Endothelial cell of umbilical vein (primary cell): ENCODE measurements at regions not wholly inside any gene's neighbourhood (a gene's known extent, or its start where the extent isn't known, plus 50 kb on each side); places are given as distances from the start of the nearest gene placed in this dataset.

Experiments
- BruUV-seq: library from RNA; stranded (reverse); fragments of 400-500 nt; replicated peaks from 2 replicates; lab custom pipeline; 2021; lab: Mats Ljungman, UMichigan
- CTCF ChIA-PET: fragments of 300-600, 350-600 bp; sonication (Branson Sonifier 250); formaldehyde crosslinking; loops from one replicate; lab custom pipeline; 2021; ENCODE audit warnings: antibody characterized with exemption, inconsistent platforms; lab: Charles Lee
- POLR2A ChIA-PET: fragments of 300-600, 350-600 bp; sonication (Branson Sonifier 250); formaldehyde crosslinking; loops from one replicate; lab custom pipeline; 2021; ENCODE audit warnings: antibody characterized with exemption, inconsistent platforms; lab: Charles Lee
- DNase-seq: peaks from one replicate; pipeline ENCODE4 v3.0.0-alpha.2; 2011; ENCODE audit warnings: low read depth, low spot score
- FAIRE-seq: peaks from 2 replicates; lab custom pipeline; 2011; peaks lifted over from hg19 to GRCh38; lab: Jason Lieb, UNC
- H2AFZ ChIP-seq: 2 replicates; pipeline ENCODE4 v1.6.0; 2012; ENCODE audit warnings: low read depth, low read length, control low read depth, inconsistent platforms
- H3K27ac ChIP-seq: 2 replicates; pipeline ENCODE4 v1.5.1; 2011; ENCODE audit warnings: low read depth, mild to moderate bottlenecking, control low read depth, low read length, moderate library complexity; ENCODE audit not compliant: insufficient read depth
- H3K27me3 ChIP-seq, 2 experiments: 2 replicates each; pipeline versions ENCODE4 v1.6.0 to v1.6.1; 2011; ENCODE audit warnings: low read length in 2 of 2, mixed read lengths in 1 of 2; ENCODE audit not compliant: control insufficient read depth in 2 of 2, insufficient read depth in 2 of 2
- H3K36me3 ChIP-seq, 2 experiments: 2 replicates in 1 of 2; 3 replicates in 1 of 2; pipeline ENCODE4 v1.5.1; 2011; ENCODE audit warnings: low read length in 2 of 2, mild to moderate bottlenecking in 1 of 2, moderate library complexity in 1 of 2; ENCODE audit not compliant: control insufficient read depth in 2 of 2, insufficient read depth in 2 of 2; ENCODE audit errors: extremely low read depth in 1 of 2
- H3K4me1 ChIP-seq: 3 replicates; pipeline ENCODE4 v1.5.1; 2011; ENCODE audit warnings: mild to moderate bottlenecking, low read length; ENCODE audit not compliant: control insufficient read depth, insufficient read depth; ENCODE audit errors: extremely low read depth
- H3K4me2 ChIP-seq: 2 replicates; pipeline ENCODE4 v1.6.1; 2011; ENCODE audit warnings: low read length, control low read depth, mixed read lengths; ENCODE audit not compliant: insufficient read depth
- H3K4me3 ChIP-seq, 3 experiments: fragments of 200-600 bp in 1 of 3; sonication (generic), shearing (Covaris generic) in 1 of 3; replicated peaks in 1 of 3; 2 replicates each; pipeline ENCODE4 v1.5.1; 2011 to 2016; ENCODE audit warnings: control low read depth in 3 of 3, low read length in 3 of 3, mild to moderate bottlenecking in 2 of 3, inconsistent platforms in 1 of 3, low read depth in 1 of 3, moderate library complexity in 1 of 3; ENCODE audit not compliant: insufficient read depth in 1 of 3
- H3K79me2 ChIP-seq: 2 replicates; pipeline ENCODE4 v1.6.0; 2012; ENCODE audit warnings: low read length, inconsistent platforms; ENCODE audit not compliant: control insufficient read depth, insufficient read depth
- H3K9ac ChIP-seq: replicated peaks from 2 replicates; pipeline ENCODE3; 2011; ENCODE audit warnings: low read length, control low read depth; ENCODE audit not compliant: insufficient read depth; ENCODE audit errors: extremely low read depth
- H3K9me1 ChIP-seq: replicated peaks from 3 replicates; pipeline ENCODE4 v1.6.0; 2011; ENCODE audit warnings: mild to moderate bottlenecking, low read length; ENCODE audit not compliant: control insufficient read depth, insufficient read depth; ENCODE audit errors: extremely low read depth
- H3K9me3 ChIP-seq: replicated peaks from 2 replicates; pipeline ENCODE4 v1.5.1; 2012; ENCODE audit warnings: low read length, inconsistent platforms; ENCODE audit not compliant: control insufficient read depth, insufficient read depth
- H4K20me1 ChIP-seq: replicated peaks from 2 replicates; pipeline ENCODE3; 2011; ENCODE audit warnings: mild to moderate bottlenecking, low read length; ENCODE audit not compliant: control insufficient read depth, insufficient read depth; ENCODE audit errors: extremely low read depth
- EZH2 ChIP-seq: IDR thresholded peaks from 2 replicates; pipeline ENCODE4 v1.6.1; 2012; ENCODE audit warnings: borderline replicate concordance, low read depth, mild to moderate bottlenecking, moderate library complexity, low read length, inconsistent platforms; ENCODE audit not compliant: severe bottlenecking
- FOS ChIP-seq: IDR thresholded peaks from 2 replicates; pipeline ENCODE4 v1.6.1; 2011; ENCODE audit warnings: mild to moderate bottlenecking, low read length, moderate library complexity, borderline replicate concordance; ENCODE audit not compliant: insufficient read depth
- GATA2 ChIP-seq: IDR thresholded peaks from 2 replicates; pipeline ENCODE4 v1.7.0; 2011; ENCODE audit warnings: low read depth, mild to moderate bottlenecking, moderate library complexity, mixed read lengths, low read length; ENCODE audit not compliant: insufficient read length, insufficient read depth
- JUN ChIP-seq: IDR thresholded peaks from 2 replicates; pipeline ENCODE4 v1.6.1; 2011; ENCODE audit warnings: borderline replicate concordance, low read depth; ENCODE audit not compliant: insufficient read length, insufficient read depth
- MYC ChIP-seq: IDR thresholded peaks from one replicate; pipeline ENCODE4 v1.6.1; 2011; ENCODE audit warnings: mild to moderate bottlenecking, low read depth, low read length
- POLR2A ChIP-seq: IDR thresholded peaks from 2 replicates; pipeline ENCODE4 v1.6.1; 2012; ENCODE audit warnings: low read depth, mild to moderate bottlenecking, control low read depth, low read length
- POLR2AphosphoS5 ChIP-seq: IDR thresholded peaks from 2 replicates; pipeline ENCODE4 v1.6.1; 2012; ENCODE audit warnings: low read depth, mild to moderate bottlenecking, control low read depth, low read length, moderate library complexity; ENCODE audit not compliant: insufficient read depth
- dilution Hi-C: fragments of 300-500 bp; cut with MboI; formaldehyde crosslinking; loops from one replicate; pipeline ENCODE4 v1.15.0; 2019; ENCODE audit warnings: low sequenced_read_pairs; ENCODE audit not compliant: extremely low pct_ligation_motif_present
- intact Hi-C: fragments of 100-400 bp; cut with micrococcal nuclease; formaldehyde crosslinking; loops from one replicate; pipeline ENCODE4 v1.10.0; 2022
- TF ChIP-seq, protein P1 (sequence below), 2 donors: IDR thresholded peaks; 1 replicate in 1 of 2; 2 replicates in 1 of 2; pipeline ENCODE4 v1.5.1; 2011; ENCODE audit warnings: low read length in 2 of 2, mild to moderate bottlenecking in 2 of 2, moderate library complexity in 2 of 2, control low read depth in 1 of 2, inconsistent platforms in 1 of 2, low read depth in 1 of 2; ENCODE audit not compliant: insufficient read depth in 1 of 2; ENCODE audit errors: extremely low read depth in 1 of 2
- TF ChIP-seq, protein P2 (sequence below): IDR thresholded peaks from 2 replicates; pipeline ENCODE4 v1.6.1; 2011; ENCODE audit not compliant: insufficient read depth, insufficient read length

DNA sequence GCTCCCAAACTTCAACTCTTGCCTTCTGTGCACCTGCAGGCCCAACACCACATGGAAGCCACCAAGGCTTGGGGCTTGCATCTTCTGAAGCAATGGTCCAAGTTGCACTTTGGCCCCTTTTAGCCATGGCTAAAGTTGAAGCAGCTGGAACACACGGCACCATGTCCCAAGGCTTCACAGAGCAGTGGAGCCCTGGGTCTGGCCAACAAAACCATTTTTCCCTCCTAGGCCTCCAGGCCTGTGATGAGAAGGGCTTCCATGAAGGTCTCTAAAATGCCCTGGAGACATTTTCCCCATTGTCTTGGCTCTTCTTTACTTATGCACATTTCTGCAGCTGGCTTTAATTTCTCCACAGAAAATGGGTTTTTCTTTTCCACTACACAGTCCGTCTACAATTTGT, 61.3 kb upstream of the CYSLTR1 start:
- POLR2A ChIA-PET = no interaction called here

More for the DNA sequence above, 61.3 kb upstream of the CYSLTR1 start:
- no peaks in the 10 kb centered on the region for H3K4me1 ChIP-seq
- H3K9ac ChIP-seq = no peak overlapping the region
- CTCF ChIA-PET = no interaction called here
- intact Hi-C loops = no loop called here
- no peak for FAIRE-seq
- H3K4me2 ChIP-seq = no peak overlapping the region
- no TSS peak for BruUV-seq
- H3K4me3 ChIP-seq = no peak overlapping the region
- no peaks in the 10 kb centered on the region for H3K36me3 ChIP-seq
- no peaks in the 10 kb centered on the region for H3K79me2 ChIP-seq
- no peaks in the 10 kb centered on the region for H4K20me1 ChIP-seq
- H3K9me3 ChIP-seq = no peaks in the 10 kb centered on the region
- H3K27me3 ChIP-seq = no peaks in the 10 kb centered on the region
- H2AFZ ChIP-seq = no peak overlapping the region
- no peak overlapping the region for H3K27ac ChIP-seq
- no peak for DNase-seq
- TF ChIP-seq, protein P1, sequence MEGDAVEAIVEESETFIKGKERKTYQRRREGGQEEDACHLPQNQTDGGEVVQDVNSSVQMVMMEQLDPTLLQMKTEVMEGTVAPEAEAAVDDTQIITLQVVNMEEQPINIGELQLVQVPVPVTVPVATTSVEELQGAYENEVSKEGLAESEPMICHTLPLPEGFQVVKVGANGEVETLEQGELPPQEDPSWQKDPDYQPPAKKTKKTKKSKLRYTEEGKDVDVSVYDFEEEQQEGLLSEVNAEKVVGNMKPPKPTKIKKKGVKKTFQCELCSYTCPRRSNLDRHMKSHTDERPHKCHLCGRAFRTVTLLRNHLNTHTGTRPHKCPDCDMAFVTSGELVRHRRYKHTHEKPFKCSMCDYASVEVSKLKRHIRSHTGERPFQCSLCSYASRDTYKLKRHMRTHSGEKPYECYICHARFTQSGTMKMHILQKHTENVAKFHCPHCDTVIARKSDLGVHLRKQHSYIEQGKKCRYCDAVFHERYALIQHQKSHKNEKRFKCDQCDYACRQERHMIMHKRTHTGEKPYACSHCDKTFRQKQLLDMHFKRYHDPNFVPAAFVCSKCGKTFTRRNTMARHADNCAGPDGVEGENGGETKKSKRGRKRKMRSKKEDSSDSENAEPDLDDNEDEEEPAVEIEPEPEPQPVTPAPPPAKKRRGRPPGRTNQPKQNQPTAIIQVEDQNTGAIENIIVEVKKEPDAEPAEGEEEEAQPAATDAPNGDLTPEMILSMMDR (IDR thresholded peaks at IDR 0.05; ENCODE audit: extremely low read depth in 1 of 2, insufficient read depth in 1 of 2, low read depth in 1 of 2, low read length in 2 of 2) = no peak
- TF ChIP-seq, protein P2, sequence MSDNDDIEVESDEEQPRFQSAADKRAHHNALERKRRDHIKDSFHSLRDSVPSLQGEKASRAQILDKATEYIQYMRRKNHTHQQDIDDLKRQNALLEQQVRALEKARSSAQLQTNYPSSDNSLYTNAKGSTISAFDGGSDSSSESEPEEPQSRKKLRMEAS = no peak
- TF ChIP-seq GATA2 (no peak), MYC (no peak), FOS (no peak), JUN (no peak), POLR2AphosphoS5 (no peak), POLR2A (no peak), EZH2 (no peak)
- no peaks in the 10 kb centered on the region for H3K9me1 ChIP-seq
- dilution Hi-C loops = no loop called here
